NCI-H446 treated with DMSO at 0.1 percent for 48 hours (cell line): ENCODE measurements at regions not wholly inside any gene's neighbourhood (a gene's known extent, or its start where the extent isn't known, plus 50 kb on each side); places are given as distances from the start of the nearest gene placed in this dataset.

Experiments
- DNase-seq: peaks from one replicate; lab custom pipeline; 2025; lab: John Stamatoyannopoulos, UW

DNA sequence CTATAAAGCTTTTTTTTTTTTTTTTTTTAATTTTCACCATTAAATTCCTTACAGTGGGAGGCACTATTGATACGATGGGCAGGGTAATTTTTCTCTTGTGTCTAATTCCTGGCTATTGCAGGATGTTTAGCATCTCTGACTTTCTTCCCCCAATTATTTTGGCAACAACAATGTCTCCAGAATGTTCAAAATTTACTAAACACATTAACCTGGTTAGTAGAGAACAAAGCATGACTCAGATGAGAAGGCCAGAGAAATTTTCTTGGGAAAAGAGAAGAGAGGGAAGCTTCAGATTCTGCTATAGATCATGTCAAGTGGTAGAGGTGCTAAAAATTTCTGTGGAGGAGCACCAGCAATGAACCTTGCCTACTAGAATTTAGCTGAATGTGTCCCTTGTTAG is 171.5 kb upstream of the PRICKLE1 start:
- no peak for DNase-seq

DNA sequence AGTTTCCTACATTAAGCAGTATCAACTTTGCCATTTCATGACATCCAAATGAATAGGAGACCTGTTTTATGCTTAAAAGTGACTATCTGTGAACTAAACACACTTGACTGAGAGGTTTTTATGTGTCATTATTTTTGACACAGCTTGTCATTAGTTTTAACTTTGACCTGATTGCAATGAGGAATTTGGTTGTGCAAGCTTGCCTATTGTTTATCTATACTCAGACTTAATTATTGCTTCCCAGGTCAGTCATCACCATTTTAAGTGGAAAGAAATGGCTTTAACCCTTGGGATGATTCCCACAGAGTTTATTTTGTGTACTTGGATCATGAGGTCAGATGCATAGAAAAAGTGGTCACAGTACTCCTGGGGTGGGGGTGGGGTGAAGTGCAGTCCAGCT is 171.0 kb upstream of the PRICKLE1 start:
- DNase-seq = no peak

DNA sequence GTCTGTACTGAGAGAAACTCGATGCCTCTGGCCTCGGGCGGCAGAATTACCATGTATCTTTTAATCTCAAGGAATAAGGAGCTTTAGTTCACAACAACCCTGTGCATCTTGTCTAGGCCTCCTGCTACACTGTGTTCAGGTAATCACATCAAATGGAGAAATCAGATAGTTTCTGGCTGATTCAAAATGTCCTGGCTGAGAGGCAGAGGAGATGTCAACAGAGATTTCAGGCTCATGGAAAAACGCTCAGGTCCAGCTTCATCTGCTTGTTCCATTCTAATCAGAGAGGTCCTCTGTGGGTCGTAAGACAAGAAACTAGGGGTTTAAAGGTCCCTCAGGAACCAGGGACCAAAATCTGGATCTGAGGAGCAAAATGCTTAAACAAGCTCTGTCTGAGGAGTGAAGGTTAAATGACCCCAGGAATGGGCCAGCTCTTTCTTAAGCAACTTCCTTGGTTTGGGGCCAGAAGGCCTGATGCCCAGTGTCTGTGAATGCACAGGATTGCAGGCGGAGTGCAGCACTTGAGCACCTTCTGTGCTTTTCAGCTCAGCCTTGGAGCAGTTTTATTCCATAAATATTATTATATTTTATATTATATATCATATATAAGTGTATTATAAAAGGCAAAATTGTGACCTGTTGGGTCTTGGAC is 170.2 kb upstream of the PRICKLE1 start:
- no peak for DNase-seq

DNA sequence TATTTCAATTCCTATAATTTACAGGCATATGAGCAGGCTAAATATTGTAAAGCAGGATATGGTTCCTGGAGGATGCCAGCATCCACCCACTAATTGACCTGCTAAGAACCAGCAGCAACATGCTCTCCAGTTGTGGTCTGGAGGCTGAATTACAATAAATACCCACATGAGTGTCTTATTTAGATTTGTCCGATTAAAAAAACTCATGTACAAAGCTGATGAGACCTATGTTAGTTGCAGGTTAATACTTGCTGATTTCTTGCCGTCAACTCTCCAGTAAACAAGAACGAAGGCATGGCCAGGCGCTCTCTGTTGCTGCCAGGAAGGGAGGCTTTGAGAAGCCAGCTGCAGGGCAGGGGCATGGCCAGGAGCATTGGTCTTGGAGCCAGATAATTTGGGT is 169.3 kb upstream of the PRICKLE1 start:
- no peak for DNase-seq

DNA sequence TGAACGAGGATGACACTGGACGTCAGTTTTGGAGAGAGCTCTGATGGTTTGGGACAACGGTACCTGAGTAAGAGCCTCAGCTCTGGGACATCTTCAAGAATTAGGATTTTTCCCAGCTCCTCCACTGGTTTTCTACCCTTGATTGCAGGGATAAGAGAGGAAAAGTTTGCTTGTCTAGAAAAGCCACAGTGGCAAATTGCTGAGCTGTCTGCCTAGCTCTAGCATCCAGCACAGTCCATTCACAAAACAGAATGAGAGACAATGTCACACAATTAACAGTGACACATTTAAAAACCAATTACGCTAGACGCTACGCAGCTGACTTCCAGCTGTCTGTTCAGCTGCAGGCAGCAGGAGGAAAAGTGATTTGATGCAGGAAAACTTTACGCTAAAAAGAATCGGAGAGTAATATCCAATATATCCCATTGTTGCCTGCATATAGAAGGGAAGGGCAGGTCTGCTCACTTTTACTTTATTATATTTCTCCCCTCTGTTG is 168.1 kb upstream of the PRICKLE1 start:
- no peak for DNase-seq

DNA sequence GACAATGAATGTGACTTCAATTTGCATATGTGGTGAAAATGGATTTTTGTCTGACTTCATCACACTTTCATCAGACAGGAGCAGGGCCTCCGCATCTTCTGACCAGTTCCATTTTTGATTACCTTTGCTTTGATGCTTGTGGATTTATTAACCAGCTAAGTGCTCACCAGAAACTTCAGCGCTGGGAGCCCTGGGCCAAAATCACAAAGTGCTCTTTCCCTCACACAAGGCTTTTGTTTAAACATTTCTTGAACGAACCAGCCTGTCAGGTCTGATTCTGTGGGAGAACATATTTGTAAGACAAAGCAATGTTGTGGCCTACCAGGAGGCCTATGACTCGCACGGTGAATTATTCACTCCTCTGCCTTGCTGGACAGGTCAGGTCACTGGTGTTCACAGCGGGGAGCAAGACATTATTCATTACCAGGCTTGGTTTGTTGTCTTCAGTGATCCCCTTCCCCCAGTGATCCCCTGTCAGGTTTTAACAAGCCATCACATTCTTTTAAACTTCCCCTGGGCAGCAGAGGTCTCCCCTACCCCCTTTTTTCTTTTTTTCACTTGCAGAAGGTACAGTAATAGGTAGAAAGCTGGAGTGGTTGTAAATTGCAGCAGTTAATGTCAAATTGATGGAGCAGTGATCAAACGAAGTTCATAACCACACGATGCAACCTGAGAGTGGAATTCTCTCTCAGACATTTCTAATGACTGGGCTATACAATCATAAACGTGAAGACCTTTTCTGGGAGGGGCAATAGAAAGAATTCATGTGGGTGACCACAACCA is 167.5 kb upstream of the PRICKLE1 start:
- DNase-seq = no peak

DNA sequence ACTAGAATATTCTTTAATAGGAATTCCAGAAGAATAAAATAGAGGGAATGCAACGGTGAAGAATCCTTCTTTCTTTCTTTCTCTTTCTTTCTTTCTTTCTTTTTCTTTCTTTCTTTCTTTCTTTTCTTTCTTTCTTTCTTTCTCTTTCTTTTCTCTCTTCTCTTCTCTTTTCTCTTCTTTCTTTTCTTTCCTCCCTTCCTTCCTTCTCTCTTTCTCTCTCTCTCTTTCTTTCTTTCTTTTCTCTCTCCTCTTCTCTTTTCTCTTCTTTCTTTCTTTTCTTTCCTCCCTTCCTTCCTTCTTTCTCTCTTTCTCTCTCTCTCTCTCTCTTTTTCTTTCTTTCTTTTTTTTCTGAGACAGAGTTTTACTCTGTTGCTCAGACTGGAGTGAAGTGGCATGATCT is 160.8 kb upstream of the PRICKLE1 start:
- no peak for DNase-seq

DNA sequence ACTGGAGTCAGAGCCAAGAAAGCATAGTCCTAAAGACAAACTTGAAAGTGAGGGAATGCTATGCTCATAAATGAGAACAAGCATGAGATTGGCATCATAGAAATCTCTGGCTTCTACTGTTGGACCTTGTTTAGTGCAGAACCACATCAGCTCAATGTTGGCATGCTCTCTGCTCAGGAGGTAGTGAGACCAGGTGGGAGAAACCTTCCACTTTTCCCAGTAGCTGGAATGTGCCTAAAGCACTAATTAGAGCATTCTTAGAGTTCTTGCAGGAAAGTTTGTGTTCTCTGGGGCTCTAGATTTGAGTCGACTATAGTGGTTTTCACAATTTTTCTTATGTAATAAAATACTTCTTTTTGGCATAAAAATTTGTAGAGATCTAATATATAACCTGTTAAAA is 159.7 kb upstream of the PRICKLE1 start:
- DNase-seq = no peak

DNA sequence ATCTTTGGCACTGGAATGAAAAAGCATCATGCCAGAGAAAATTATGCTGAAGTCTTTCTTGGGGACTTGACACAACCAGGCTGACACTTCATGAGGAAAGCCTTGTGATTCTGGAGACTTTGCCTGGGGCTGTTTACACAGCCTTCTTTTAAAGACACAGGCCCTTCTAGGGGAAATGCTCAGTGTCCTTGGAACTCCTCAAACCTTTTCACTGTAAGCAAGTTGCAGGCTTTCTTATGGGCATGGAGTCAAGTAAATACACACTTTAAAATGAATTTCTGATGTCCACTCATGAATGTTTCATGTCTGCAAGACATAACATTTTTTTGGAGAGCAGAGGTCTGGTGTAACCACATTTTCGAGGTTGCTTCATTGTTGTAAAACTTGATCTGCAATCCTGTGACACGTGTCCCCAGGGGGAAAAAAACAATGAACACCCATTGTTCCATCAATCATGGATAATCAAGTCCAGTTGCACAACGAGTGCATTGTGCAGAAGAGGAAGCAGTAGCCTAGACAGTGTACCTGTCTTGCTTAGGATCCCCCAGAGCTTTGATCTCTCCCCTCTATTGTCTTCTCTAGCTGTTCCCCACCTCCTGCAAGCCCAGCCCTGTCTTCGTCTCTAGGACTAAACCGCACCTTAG is 155.1 kb upstream of the PRICKLE1 start:
- DNase-seq = no peak

DNA sequence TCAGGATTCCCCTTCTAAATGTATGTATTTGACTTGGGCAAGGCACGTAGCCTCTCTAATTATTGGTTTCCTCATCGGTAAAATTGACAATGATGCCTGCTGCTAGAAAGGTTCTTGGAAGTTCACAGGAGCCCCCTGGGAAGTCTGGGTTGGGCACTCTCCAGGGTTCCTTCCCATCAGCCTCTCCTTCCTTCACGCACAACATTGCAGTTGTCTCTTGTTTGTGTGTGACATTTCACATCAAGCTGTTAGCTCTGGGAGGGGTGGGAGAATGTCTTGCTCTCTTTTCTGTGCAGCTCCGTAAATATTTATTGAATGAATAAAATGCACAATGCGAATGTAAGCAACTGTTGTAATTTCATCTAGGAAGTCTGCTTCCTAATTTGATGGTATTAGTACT is 153.2 kb upstream of the PRICKLE1 start:
- DNase-seq = no peak

DNA sequence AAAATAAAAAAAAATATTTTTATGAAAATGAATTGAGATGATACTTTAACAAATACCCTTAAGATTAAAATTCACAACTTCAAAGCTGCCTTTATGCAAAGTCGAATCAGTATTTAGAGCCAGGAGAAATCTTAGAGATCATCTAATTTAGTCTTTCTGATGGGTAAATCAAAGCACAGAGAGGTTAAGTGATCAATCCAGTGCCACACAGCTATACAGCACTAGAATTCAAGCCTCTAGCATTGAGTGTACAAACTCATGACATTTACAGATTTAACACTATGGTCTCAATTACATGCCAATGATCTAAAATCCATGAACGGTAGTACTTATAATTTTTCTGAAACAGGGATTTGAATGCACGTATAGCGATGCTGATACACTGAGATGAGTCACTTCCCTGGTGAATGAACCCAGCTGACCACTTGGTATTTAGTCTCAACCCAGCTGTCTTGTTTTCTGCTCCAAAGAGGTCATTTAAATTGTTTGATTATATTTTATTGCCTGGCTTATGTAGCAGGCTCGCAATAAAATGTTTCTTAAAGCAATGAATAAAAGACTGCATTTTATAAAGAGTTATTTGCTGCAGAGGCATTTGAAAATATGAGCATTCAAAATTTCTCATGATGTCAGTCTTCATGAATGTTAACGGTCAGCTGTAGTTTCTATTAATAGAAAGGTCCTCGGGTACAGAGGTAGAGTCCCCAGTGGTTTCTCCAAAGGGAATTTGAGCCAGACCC is 152.4 kb upstream of the PRICKLE1 start:
- DNase-seq = no peak

DNA sequence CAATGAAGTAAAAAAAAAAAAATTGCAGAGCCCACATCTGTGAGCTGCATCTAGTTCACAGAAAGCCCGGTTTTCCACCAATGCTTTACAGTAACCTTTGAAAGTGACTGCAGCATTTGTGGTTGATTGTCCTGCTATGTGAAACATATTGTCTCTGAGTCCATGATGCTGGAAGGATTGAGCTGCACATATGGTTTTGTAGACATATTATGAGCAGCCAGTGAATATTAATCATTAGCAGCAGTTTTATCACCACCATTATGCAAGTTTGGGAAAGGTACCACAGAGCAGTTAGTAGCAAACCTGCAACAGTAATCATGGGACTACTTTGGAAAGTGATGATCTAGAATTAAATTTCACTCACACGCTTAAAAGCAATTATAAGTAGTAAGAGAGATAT is 151.5 kb upstream of the PRICKLE1 start:
- DNase-seq = no peak

DNA sequence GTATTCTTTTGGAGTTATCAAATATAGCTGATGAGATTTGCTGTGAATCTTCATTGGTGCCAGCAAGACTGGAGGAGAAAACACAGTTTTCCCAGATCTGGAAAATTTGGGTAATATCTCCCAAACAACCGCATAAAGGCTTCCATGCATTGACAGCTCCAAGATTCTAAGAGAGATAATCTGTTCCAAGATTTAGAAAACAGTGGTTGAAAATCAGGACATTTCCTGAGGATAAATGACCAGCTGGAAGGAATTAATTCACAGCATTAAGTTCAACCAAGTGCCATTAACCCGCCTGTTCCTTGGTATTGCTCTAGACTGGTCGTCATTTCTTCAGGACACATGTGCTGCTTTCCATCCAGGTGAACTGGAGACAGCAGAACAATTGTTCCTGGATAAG is 147.9 kb upstream of the PRICKLE1 start:
- DNase-seq = no peak

DNA sequence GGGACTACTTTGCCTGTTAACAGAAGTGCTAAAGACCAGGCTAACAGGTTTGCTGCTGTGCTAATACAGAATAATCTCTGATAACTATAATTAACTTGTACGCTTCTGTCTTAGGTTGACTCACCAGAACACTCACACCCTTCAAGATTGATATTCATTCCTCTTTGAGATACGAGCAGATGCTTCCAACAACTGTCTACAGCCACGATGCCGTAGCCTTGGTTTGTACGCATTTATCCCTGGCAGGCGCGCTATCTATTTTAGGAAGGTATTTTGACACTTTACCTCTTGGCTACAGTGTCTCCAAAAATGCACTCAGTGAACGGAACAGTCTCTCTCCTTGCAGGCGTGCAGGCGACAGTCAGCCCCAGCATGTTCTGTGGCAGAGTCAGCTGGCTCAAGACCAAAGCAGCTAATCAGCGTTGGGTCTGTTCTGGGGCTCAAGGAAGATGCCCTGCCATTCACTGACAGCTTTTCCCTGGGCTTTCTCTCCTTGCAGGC is 146.4 kb upstream of the PRICKLE1 start:
- peak; percentile 9 for DNase-seq

DNA sequence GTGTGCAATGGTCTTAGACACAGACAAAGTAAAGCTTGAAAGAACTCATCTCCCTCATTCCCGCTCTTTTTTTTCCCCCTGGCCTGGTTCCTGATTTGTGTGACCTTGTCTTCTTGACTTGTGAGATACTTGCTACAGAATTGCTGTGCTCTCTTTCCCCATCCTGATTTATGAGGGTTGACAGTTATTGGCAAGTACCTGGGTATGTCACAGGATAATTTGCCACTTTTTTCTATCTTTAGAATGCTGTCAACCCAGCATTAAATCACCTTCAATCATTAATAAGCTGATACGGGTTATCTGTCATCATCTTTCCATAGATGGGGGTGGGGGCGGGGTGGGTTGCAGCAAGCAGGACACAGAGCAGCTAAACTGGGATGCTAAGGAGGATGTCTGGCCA is 144.4 kb upstream of the PRICKLE1 start:
- DNase-seq = no peak

DNA sequence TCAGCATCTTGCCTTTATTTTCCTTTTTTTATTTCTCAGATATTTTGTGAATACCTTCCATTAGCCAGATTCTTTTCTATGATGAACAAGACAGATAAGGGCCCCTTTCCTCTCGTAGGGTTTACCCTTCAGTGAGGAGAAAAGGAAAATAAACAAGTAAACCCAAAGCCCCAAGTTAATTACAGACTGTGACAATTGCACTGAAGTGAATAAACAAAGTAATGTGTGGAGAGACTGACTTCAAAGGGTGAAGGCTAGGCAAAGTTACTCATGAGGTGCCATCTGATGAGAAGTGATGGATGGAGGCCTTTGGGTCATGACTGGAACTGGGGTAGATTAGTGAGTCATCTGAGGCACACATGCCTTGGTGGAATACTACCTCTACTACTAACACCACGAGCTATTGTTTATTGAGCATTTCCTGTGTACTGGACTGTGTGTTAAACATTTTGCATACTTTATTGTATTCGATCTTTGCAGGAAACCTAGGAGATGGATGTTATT is 143.4 kb upstream of the PRICKLE1 start:
- DNase-seq = no peak

DNA sequence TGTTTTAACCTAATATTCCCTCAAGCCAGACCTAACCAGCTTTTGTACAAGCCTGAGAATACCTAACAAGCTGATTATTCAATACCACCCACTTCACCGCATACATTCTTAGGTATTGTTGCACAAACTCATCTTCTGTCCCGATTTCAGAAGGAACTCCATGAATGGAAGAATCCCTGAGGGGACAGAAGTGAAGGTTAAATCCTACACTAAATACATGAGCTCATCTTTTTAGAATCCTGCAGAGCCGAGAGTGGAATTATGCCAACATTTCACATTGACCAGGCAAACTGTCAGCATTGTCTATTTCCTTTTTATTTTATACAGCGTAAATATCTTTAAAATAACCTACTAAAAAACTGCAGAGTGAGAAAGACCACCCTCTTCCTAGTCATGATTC is 140.7 kb upstream of the PRICKLE1 start:
- peak; percentile 5 for DNase-seq

DNA sequence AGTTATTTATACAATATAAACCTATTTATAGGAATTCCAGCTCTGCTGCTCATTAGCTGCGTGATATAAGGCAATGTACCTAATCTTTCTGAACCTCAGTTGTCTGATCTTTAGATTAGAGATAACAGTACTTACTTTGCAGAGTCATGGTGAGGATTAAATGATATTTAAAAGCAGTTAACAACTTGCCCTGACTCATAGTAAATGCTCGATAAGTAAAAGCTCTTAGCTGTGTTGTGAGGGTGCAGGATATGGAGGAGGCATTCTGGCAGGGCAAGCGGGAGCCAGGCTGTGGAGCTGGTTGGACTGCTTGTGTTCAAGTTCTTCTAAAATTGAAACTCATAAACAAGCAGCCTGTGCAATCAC is 140.0 kb upstream of the PRICKLE1 start:
- DNase-seq = no peak

DNA sequence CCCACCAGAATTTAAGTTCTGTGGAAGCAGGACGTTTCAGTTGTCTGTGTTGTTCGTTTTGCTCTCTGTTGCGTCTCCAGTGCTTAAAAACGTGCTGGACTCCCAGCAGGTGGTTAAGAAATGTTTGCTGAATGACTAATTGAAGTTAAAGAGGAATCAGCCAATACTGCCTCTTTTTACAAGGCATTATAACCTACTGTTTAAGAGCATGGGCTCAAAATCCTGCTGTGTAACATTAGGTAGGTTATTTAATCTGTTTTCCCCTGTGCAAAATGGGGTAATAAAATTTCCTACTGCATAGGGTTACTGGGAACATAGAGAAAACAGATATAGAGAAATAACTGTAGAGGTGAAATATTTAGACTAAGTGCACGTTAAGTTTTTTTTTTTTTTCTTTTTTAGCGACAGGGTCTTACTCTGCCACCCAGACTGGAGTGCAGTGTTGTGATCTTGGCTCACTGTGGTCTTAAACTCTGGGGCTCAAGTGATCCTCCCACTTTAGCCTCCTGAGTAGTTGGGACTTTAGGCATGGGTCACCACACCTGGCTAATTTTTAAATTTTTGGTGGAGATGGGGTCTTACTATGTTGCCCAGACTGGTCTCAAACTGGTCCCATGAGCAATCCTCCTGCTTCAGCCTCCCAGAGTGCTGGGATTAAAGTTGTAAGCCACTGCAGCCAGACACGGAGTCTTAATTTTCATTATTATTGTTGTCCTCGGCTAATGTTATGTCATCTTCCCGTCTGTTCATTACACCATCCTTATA is 139.4 kb upstream of the PRICKLE1 start:
- no peak for DNase-seq

DNA sequence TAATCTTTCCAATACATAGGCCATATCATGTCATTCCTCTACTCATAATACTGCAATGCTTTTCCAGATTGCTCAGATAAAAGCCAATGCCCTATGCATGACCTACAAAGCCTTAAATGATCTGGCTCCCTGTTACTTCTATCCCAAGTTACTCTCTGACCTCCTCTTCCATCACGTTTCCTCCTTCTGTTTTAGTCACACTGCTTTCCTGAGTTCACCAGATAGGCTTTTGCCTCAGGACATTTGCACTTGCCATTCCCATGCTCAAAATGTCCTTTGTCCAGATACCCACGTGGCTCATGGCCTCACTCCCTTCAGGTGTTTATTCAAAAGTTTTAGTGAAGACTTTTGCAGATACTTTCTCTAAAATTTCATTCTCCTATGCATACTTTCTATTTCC is 138.7 kb upstream of the PRICKLE1 start:
- DNase-seq = no peak

DNA sequence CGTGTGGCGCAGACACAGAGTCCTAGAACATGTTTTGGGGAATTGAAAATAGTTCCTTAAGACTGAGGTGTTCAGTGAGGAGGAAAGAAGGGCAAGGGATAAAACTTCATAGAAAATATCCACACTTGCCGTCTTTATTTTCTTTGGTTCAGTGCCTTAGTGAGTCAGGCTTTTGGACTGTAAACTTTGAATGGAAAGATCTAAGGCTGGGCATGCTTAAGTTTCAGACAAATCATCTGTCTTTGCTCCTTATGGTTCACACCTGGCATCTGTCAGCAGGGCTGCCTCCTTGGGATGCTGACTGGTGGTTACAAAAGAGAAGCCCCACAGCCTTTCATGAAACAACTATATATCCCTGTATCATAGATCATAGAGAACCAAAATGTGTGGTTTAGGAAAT is 136.3 kb upstream of the PRICKLE1 start:
- no peak for DNase-seq
